Panc1 (cell line): ENCODE measurements at regions not wholly inside any gene's neighbourhood (a gene's known extent, or its start where the extent isn't known, plus 50 kb on each side); places are given as distances from the start of the nearest gene placed in this dataset.

Experiments used
- ATAC-seq: fragments of 200-7000 bp; cut with Tn5 transposase; 2 replicates; pipeline ENCODE4 v1.9.1; 2020; ENCODE audit warnings: mild to moderate bottlenecking, moderate library complexity
- BruUV-seq: library from RNA; stranded (reverse); fragments of 400-500 nt; replicated peaks from 2 replicates; lab custom pipeline; 2021; lab: Mats Ljungman, UMichigan
- CTCF ChIA-PET: fragments of 300-600 bp; sonication (Branson Sonifier 250); formaldehyde crosslinking; loops from one replicate; lab custom pipeline; 2022; ENCODE audit warnings: antibody characterized with exemption; lab: Charles Lee
- POLR2A ChIA-PET: fragments of 300-600 bp; sonication (Branson Sonifier 250); formaldehyde crosslinking; loops from one replicate; lab custom pipeline; 2022; ENCODE audit warnings: antibody characterized with exemption; lab: Charles Lee
- DNase-seq: peaks from one replicate; pipeline ENCODE4 v3.0.0-alpha.2; 2010; ENCODE audit warnings: low read depth, low spot score
- H3K27ac ChIP-seq: 2 replicates; pipeline ENCODE4 v1.5.1; 2011; ENCODE audit warnings: mild to moderate bottlenecking, low read length, inconsistent platforms
- H3K27me3 ChIP-seq: fragments of 200-500 bp; sonication (Bioruptor generic); 2 replicates; pipeline ENCODE4 v1.6.0; 2014; ENCODE audit warnings: low read length, inconsistent platforms; ENCODE audit not compliant: control insufficient read depth, insufficient read depth
- H3K36me3 ChIP-seq: fragments of 200-500 bp; sonication (Bioruptor generic); 2 replicates; pipeline ENCODE4 v1.5.1; 2014; ENCODE audit warnings: inconsistent platforms, mild to moderate bottlenecking, low read length, moderate library complexity; ENCODE audit not compliant: control insufficient read depth, insufficient read depth
- H3K4me1 ChIP-seq: 2 replicates; pipeline ENCODE4 v1.5.1; 2011; ENCODE audit warnings: inconsistent platforms, mild to moderate bottlenecking, low read length, moderate library complexity; ENCODE audit not compliant: control insufficient read depth, insufficient read depth
- H3K4me3 ChIP-seq, 2 experiments: 2 replicates each; pipeline ENCODE4 v1.5.1; 2011 to 2012; ENCODE audit warnings: low read depth in 2 of 2, low read length in 2 of 2, mild to moderate bottlenecking in 2 of 2, inconsistent platforms in 1 of 2, moderate library complexity in 1 of 2
- H3K9me3 ChIP-seq: fragments of 200-500 bp; sonication (Bioruptor generic); 2 replicates; pipeline ENCODE4 v1.5.1; 2014; ENCODE audit warnings: low read depth, mild to moderate bottlenecking, inconsistent platforms, low read length, moderate library complexity; ENCODE audit not compliant: control insufficient read depth, insufficient read depth
- CTCF ChIP-seq: fragments of 450-650 bp; IDR thresholded peaks from 2 replicates; pipeline ENCODE4 v1.5.1; 2017; ENCODE audit warnings: mild to moderate bottlenecking
- POLR2AphosphoS5 ChIP-seq: IDR thresholded peaks from 2 replicates; pipeline ENCODE4 v1.6.1; 2012; ENCODE audit warnings: mild to moderate bottlenecking, low read depth, low read length, moderate library complexity
- SIN3A ChIP-seq: IDR thresholded peaks from 2 replicates; pipeline ENCODE4 v1.6.1; 2012; ENCODE audit warnings: low read depth, mild to moderate bottlenecking, low read length, moderate library complexity, borderline replicate concordance; ENCODE audit not compliant: insufficient read depth
- TCF7L2 ChIP-seq: IDR thresholded peaks from 2 replicates; pipeline ENCODE4 v1.6.1; 2011; ENCODE audit warnings: mild to moderate bottlenecking, low read depth, low read length, inconsistent platforms
- in situ Hi-C: cut with HindIII; loops from 2 replicates; pipeline ENCODE4 v1.10.0; 2016; ENCODE audit warnings: low sequenced_read_pairs, low pct_unique_long_range_greater_than_20kb
- intact Hi-C: fragments of 100-400 bp; cut with micrococcal nuclease; formaldehyde crosslinking; loops from one replicate; pipeline ENCODE4 v1.10.0; 2022; ENCODE audit not compliant: unreplicated experiment
- TF ChIP-seq, protein P1 (sequence below), 2 experiments: IDR thresholded peaks; 2 replicates each; pipeline ENCODE4 v1.6.1; 2011 to 2012; ENCODE audit warnings: low read depth in 2 of 2, control low read depth in 1 of 2, low read length in 1 of 2, mild to moderate bottlenecking in 1 of 2, moderate library complexity in 1 of 2; ENCODE audit not compliant: insufficient read depth in 1 of 2

DNA sequence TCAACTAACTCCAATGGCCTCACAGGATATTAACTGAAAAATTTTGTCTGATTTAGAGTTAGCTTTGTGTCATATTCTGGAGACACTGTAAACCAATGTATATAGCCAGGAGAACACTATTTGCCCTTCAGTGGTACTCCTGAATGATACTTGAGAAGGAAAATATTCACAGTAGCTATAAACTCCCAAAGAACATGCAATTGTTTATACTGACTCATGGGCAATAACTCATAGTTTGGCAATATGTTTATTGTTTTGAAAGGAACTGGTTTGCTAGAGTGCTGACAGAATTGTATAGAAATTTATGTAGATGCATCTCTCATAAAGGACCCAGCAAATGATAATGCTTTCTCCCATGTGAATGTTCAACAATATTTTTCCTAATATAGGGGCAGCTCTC, 537.6 kb downstream of the PLOD2 start:
- in situ Hi-C loops (no loop called here), intact Hi-C loops (no loop called here)
- ChIA-PET CTCF (no interaction called here), POLR2A (interaction anchor here (0.5 kb wide), 1 partner anchor 74 kb away, joined by 5 read pairs; no protein-coding TSS in a partner anchor)
- H3K27me3 ChIP-seq, result no peaks in the 10 kb centered on the region
- no peak for DNase-seq
- H3K27ac ChIP-seq, result no peak overlapping the region
- no peaks in the 10 kb centered on the region for H3K36me3 ChIP-seq
- no peaks in the 10 kb centered on the region for H3K9me3 ChIP-seq
- no peak overlapping the region for H3K4me3 ChIP-seq
- TF ChIP-seq, protein P1, sequence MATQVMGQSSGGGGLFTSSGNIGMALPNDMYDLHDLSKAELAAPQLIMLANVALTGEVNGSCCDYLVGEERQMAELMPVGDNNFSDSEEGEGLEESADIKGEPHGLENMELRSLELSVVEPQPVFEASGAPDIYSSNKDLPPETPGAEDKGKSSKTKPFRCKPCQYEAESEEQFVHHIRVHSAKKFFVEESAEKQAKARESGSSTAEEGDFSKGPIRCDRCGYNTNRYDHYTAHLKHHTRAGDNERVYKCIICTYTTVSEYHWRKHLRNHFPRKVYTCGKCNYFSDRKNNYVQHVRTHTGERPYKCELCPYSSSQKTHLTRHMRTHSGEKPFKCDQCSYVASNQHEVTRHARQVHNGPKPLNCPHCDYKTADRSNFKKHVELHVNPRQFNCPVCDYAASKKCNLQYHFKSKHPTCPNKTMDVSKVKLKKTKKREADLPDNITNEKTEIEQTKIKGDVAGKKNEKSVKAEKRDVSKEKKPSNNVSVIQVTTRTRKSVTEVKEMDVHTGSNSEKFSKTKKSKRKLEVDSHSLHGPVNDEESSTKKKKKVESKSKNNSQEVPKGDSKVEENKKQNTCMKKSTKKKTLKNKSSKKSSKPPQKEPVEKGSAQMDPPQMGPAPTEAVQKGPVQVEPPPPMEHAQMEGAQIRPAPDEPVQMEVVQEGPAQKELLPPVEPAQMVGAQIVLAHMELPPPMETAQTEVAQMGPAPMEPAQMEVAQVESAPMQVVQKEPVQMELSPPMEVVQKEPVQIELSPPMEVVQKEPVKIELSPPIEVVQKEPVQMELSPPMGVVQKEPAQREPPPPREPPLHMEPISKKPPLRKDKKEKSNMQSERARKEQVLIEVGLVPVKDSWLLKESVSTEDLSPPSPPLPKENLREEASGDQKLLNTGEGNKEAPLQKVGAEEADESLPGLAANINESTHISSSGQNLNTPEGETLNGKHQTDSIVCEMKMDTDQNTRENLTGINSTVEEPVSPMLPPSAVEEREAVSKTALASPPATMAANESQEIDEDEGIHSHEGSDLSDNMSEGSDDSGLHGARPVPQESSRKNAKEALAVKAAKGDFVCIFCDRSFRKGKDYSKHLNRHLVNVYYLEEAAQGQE (IDR thresholded peaks at IDR 0.05; ENCODE audit: insufficient read depth in 1 of 2, low read depth in 2 of 2, low read length in 1 of 2), result no peak
- no peak for TF ChIP-seq SIN3A
- H3K4me1 ChIP-seq, result no peaks in the 10 kb centered on the region
- no peak for ATAC-seq
- BruUV-seq, result no TSS peak

DNA sequence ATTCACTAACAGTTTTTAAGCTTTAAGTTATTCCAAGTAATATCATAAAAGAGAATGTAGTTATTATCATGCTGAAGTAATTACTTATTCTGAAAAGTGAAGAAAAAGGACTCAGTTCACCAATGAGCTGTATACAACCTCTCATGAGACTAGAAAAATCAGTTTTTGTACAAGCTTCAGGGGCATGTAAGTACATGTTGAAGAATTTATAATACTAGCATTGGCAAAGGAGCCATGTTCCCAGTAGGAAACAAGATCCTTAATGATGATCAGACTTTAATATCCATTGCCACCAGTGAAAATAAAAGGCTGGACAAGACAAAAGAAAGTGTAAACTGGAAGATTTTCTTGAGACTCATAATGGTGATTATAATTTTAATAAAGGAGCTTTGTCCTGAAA, 532.8 kb downstream of the PLOD2 start:
- no peak overlapping the region for H3K4me3 ChIP-seq
- H3K9me3 ChIP-seq, result peaks cover 21% of the 10 kb centered on the region
- POLR2A ChIA-PET, result no interaction called here
- H3K27ac ChIP-seq, result no peak overlapping the region
- in situ Hi-C loops (no loop called here), intact Hi-C loops (no loop called here)
- BruUV-seq, result no TSS peak
- H3K36me3 ChIP-seq, result no peaks in the 10 kb centered on the region
- no peaks in the 10 kb centered on the region for H3K27me3 ChIP-seq
- DNase-seq (no peak), ATAC-seq (no peak)
- CTCF ChIA-PET, result no interaction called here
- TF ChIP-seq SIN3A, result no peak
- no peak for TF ChIP-seq POLR2AphosphoS5
- TF ChIP-seq, protein P1 (IDR thresholded peaks at IDR 0.05; ENCODE audit: insufficient read depth in 1 of 2, low read depth in 2 of 2, low read length in 1 of 2), result no peak
- TF ChIP-seq CTCF, result no peak
- no peak for TF ChIP-seq TCF7L2
- no peaks in the 10 kb centered on the region for H3K4me1 ChIP-seq
